Endodermal cell (in vitro differentiated cells): ENCODE measurements at regions not wholly inside any gene's neighbourhood (a gene's known extent, or its start where the extent isn't known, plus 50 kb on each side); places are given as distances from the start of the nearest gene placed in this dataset.

ENCODE experiments used
- DNase-seq: peaks from one replicate; pipeline ENCODE4 v3.0.0-alpha.2; 2017
- H3K27ac ChIP-seq: 2 replicates; pipeline ENCODE4 v1.5.1; 2013; ENCODE audit warnings: mild to moderate bottlenecking, low read depth, low read length, moderate library complexity
- H3K27me3 ChIP-seq: 2 replicates; pipeline ENCODE4 v1.6.1; 2013; ENCODE audit warnings: mild to moderate bottlenecking, low read length, moderate library complexity; ENCODE audit not compliant: insufficient read depth, control insufficient read depth, poor library complexity, severe bottlenecking
- H3K36me3 ChIP-seq: 2 replicates; pipeline ENCODE4 v1.7.0; 2013; ENCODE audit warnings: mild to moderate bottlenecking, low read length, moderate library complexity; ENCODE audit not compliant: control insufficient read depth, insufficient read depth
- H3K4me1 ChIP-seq: one replicate; pipeline ENCODE4 v1.7.0; 2013; ENCODE audit warnings: low read length; ENCODE audit not compliant: control insufficient read depth, insufficient read depth
- H3K4me3 ChIP-seq: 2 replicates; pipeline ENCODE4 v1.5.1; 2013; ENCODE audit warnings: mild to moderate bottlenecking, low read length, moderate library complexity
- H3K9ac ChIP-seq: 2 replicates; pipeline ENCODE4 v1.6.1; 2013; ENCODE audit warnings: mild to moderate bottlenecking, low read length, moderate library complexity; ENCODE audit not compliant: poor library complexity, severe bottlenecking; ENCODE audit errors: extremely low read depth
- H3K9me3 ChIP-seq: 2 replicates; pipeline ENCODE4 v1.6.1; 2013; ENCODE audit warnings: mild to moderate bottlenecking, low read length, moderate library complexity; ENCODE audit not compliant: control insufficient read depth
- H3K27ac Mint-ChIP-seq: 2 replicates; pipeline ENCODE4 v1.8.0; 2020; ENCODE audit warnings: mixed read lengths
- H3K27me3 Mint-ChIP-seq: 2 replicates; pipeline ENCODE4 v1.8.0; 2021; ENCODE audit warnings: mild to moderate bottlenecking, mixed read lengths; ENCODE audit not compliant: insufficient read depth
- H3K36me3 Mint-ChIP-seq: 2 replicates; pipeline ENCODE4 v1.8.0; 2020; ENCODE audit warnings: low read depth, mixed read lengths
- H3K4me1 Mint-ChIP-seq: 2 replicates; pipeline ENCODE4 v1.8.0; 2020; ENCODE audit warnings: mixed read lengths
- H3K4me3 Mint-ChIP-seq: 2 replicates; pipeline ENCODE4 v1.8.0; 2020; ENCODE audit warnings: mild to moderate bottlenecking, moderate library complexity, mixed read lengths
- H3K9me3 Mint-ChIP-seq: 2 replicates; pipeline ENCODE4 v1.8.0; 2020; ENCODE audit warnings: mild to moderate bottlenecking, mixed read lengths
- CTCF ChIP-seq: fragments of 200-600 bp; sonication (generic); conservative IDR thresholded peaks from 2 replicates; pipeline ENCODE4 v1.5.0; 2021; ENCODE audit warnings: antibody characterized with exemption, mild to moderate bottlenecking
- WGBS, 2 experiments: methylation state at CpG; one replicate each; pipeline versions ENCODE4 v1.1.5 to v1.1.7; 2013; ENCODE audit warnings: missing lambda C conversion rate in 2 of 2, mixed read lengths in 1 of 2; ENCODE audit not compliant: insufficient coverage in 1 of 2, insufficient read length in 1 of 2; 5-methylcytosine and 5-hydroxymethylcytosine counted together

- Histone ChIP-seq H3K36me3 (no peaks in the 10 kb centered on the region), H3K9me3 (no peaks in the 10 kb centered on the region), H3K4me1 (no peaks in the 10 kb centered on the region), H3K4me3 (no peak overlapping the region), H3K27me3 (no peaks in the 10 kb centered on the region), H3K9ac (no peak overlapping the region), H3K27ac (no peak overlapping the region)
- no peak for DNase-seq
- Mint-ChIP-seq H3K36me3 (no peaks in the 10 kb centered on the region), H3K4me1 (peaks cover 4% of the 10 kb centered on the region), H3K27ac (no peak overlapping the region), H3K27me3 (no peaks in the 10 kb centered on the region), H3K4me3 (no peak overlapping the region), H3K9me3 (no peaks in the 10 kb centered on the region)
- 71 to 95% methylated on average over 1 to 3 of the region's 3 CpGs for WGBS, 2 experiments
- TF ChIP-seq CTCF = no peak
These were observed 76.1 kb upstream of the GAP43 start for GRCh38 chr3:115547207-115547606.

GRCh38 chr3:115548611-115549010 is 74.7 kb upstream of the GAP43 start:
- H3K4me3 ChIP-seq = no peak overlapping the region
- no peaks in the 10 kb centered on the region for H3K4me1 ChIP-seq
- Mint-ChIP-seq H3K4me1 (peaks cover 4% of the 10 kb centered on the region), H3K4me3 (no peak overlapping the region), H3K36me3 (no peaks in the 10 kb centered on the region), H3K9me3 (no peaks in the 10 kb centered on the region), H3K27ac (no peak overlapping the region), H3K27me3 (no peaks in the 10 kb centered on the region)
- H3K27ac ChIP-seq = no peak overlapping the region
- H3K36me3 ChIP-seq = no peaks in the 10 kb centered on the region
- 100% methylated on average over 1 to 2 of the region's 2 CpGs for WGBS, 2 experiments
- no peak overlapping the region for H3K9ac ChIP-seq
- H3K9me3 ChIP-seq = no peaks in the 10 kb centered on the region
- no peak for DNase-seq
- no peaks in the 10 kb centered on the region for H3K27me3 ChIP-seq
- TF ChIP-seq CTCF = no peak

- H3K9me3 Mint-ChIP-seq = no peaks in the 10 kb centered on the region
- WGBS, 2 experiments = 91 to 100% methylated on average over 1 to 2 of the region's 2 CpGs
- H3K4me1 Mint-ChIP-seq = peaks cover 4% of the 10 kb centered on the region
- no peaks in the 10 kb centered on the region for H3K36me3 Mint-ChIP-seq
- H3K9ac ChIP-seq = no peak overlapping the region
- TF ChIP-seq CTCF = no peak
- no peak for DNase-seq
- H3K4me3 Mint-ChIP-seq = no peak overlapping the region
- H3K36me3 ChIP-seq = no peaks in the 10 kb centered on the region
- H3K27me3 ChIP-seq = no peaks in the 10 kb centered on the region
- no peaks in the 10 kb centered on the region for H3K4me1 ChIP-seq
- no peak overlapping the region for H3K4me3 ChIP-seq
- H3K27ac ChIP-seq = no peak overlapping the region
- H3K27ac Mint-ChIP-seq = no peak overlapping the region
- H3K9me3 ChIP-seq = no peaks in the 10 kb centered on the region
- H3K27me3 Mint-ChIP-seq = no peaks in the 10 kb centered on the region
These were observed 74.2 kb upstream of the GAP43 start for GRCh38 chr3:115549071-115549470.
